Ovary (tissue), 3 donors: ENCODE measurements at regions not wholly inside any gene's neighbourhood (a gene's known extent, or its start where the extent isn't known, plus 50 kb on each side); places are given as distances from the start of the nearest gene placed in this dataset.

ENCODE experiments used
- EP300 ChIP-seq: sonication (generic); formaldehyde crosslinking; IDR thresholded peaks from one replicate; pipeline ENCODE4 v1.6.1; 2017; ENCODE audit warnings: antibody characterized with exemption
- TF ChIP-seq, protein P1 (sequence below), 3 donors: fragments of 450-650 bp in 2 of 3; fragments of 200-600 bp in 1 of 3; IDR thresholded peaks; one replicate each; pipeline versions ENCODE4 v1.5.1 to v1.8.0; 2016 to 2022; ENCODE audit warnings: antibody characterized with exemption in 3 of 3, mild to moderate bottlenecking in 1 of 3
- donor health status: DM: no; HTN: no; CAD: no.

DNA sequence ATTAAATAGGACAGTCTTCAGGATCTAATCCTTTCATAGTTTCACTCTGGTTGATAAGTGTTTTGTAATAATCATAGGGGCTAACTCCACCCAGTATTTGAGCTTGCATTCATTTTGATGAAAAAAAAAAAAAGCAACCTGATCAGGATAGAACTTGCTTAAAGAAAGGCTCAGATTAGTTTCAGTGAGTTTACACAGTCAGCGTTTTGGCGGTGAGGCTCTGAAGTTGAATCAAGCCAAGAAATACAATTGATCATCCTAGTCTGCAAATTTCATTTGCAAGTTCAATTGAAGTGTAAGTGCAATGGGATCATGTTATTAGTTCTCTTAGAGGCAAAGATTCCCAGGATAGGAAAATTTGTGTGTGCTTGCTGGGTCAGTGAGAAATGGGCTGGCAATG, 159.7 kb upstream of the ELL2 start:
- TF ChIP-seq, protein P1, sequence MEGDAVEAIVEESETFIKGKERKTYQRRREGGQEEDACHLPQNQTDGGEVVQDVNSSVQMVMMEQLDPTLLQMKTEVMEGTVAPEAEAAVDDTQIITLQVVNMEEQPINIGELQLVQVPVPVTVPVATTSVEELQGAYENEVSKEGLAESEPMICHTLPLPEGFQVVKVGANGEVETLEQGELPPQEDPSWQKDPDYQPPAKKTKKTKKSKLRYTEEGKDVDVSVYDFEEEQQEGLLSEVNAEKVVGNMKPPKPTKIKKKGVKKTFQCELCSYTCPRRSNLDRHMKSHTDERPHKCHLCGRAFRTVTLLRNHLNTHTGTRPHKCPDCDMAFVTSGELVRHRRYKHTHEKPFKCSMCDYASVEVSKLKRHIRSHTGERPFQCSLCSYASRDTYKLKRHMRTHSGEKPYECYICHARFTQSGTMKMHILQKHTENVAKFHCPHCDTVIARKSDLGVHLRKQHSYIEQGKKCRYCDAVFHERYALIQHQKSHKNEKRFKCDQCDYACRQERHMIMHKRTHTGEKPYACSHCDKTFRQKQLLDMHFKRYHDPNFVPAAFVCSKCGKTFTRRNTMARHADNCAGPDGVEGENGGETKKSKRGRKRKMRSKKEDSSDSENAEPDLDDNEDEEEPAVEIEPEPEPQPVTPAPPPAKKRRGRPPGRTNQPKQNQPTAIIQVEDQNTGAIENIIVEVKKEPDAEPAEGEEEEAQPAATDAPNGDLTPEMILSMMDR (IDR thresholded peaks at IDR 0.05), result no peak
- no peak for TF ChIP-seq EP300
